Smooth muscle cell (in vitro differentiated cells): ENCODE measurements at regions not wholly inside any gene's neighbourhood (a gene's known extent, or its start where the extent isn't known, plus 50 kb on each side); places are given as distances from the start of the nearest gene placed in this dataset.

Source experiments
- DNase-seq: peaks from one replicate; lab custom pipeline; 2025; ENCODE audit not compliant: unreplicated experiment; lab: John Stamatoyannopoulos, UW
- H2AFZ ChIP-seq: fragments of 200-600 bp; sonication (generic); 2 replicates; pipeline ENCODE4 v1.6.0; 2016; ENCODE audit warnings: antibody characterized with exemption, low read depth, mild to moderate bottlenecking
- H3F3A ChIP-seq: fragments of 200-600 bp; sonication (generic); 2 replicates; pipeline ENCODE4 v1.6.0; 2017; ENCODE audit warnings: antibody characterized with exemption, low read depth
- H3K27ac ChIP-seq: fragments of 200-600 bp; sonication (generic); 2 replicates; pipeline ENCODE4 v1.5.1; 2016; ENCODE audit warnings: low read depth, mild to moderate bottlenecking
- H3K27me3 ChIP-seq: fragments of 200-600 bp; sonication (generic); 2 replicates; pipeline ENCODE4 v1.6.1; 2016; ENCODE audit warnings: low read depth, mild to moderate bottlenecking
- H3K36me3 ChIP-seq: fragments of 200-600 bp; sonication (generic); 2 replicates; pipeline ENCODE4 v1.5.1; 2016; ENCODE audit warnings: low read depth
- H3K4me1 ChIP-seq: fragments of 200-600 bp; sonication (generic); 2 replicates; pipeline ENCODE4 v1.5.1; 2016; ENCODE audit warnings: low read depth
- H3K4me2 ChIP-seq: fragments of 200-600 bp; sonication (generic); 2 replicates; pipeline ENCODE4 v1.6.0; 2016; ENCODE audit warnings: mild to moderate bottlenecking
- H3K4me3 ChIP-seq: fragments of 200-600 bp; sonication (generic); 2 replicates; pipeline ENCODE4 v1.5.1; 2016; ENCODE audit warnings: mild to moderate bottlenecking
- H3K79me2 ChIP-seq: fragments of 200-600 bp; sonication (generic); 2 replicates; pipeline ENCODE4 v1.6.0; 2016; ENCODE audit warnings: low read depth, mild to moderate bottlenecking
- H3K9ac ChIP-seq: fragments of 200-600 bp; sonication (generic); 2 replicates; pipeline ENCODE4 v1.6.0; 2016; ENCODE audit warnings: low read depth
- H3K9me3 ChIP-seq: fragments of 200-600 bp; sonication (generic); replicated peaks from 2 replicates; pipeline ENCODE4 v1.5.1; 2016; ENCODE audit warnings: low read depth
- H4K20me1 ChIP-seq: fragments of 200-600 bp; sonication (generic); 2 replicates; pipeline ENCODE4 v1.6.0; 2016; ENCODE audit warnings: low read depth
- WGBS: methylation state at CpG from one replicate; pipeline ENCODE4 v1.1.7; 2016; ENCODE audit warnings: low lambda C conversion rate; 5-methylcytosine and 5-hydroxymethylcytosine counted together
- TF ChIP-seq, protein P1 (sequence below): fragments of 200-600 bp; sonication (generic); IDR thresholded peaks from 2 replicates; pipeline ENCODE4 v1.5.1; 2017; ENCODE audit warnings: borderline replicate concordance, mild to moderate bottlenecking, antibody characterized with exemption; ENCODE audit not compliant: insufficient read depth, poor library complexity, severe bottlenecking

DNA sequence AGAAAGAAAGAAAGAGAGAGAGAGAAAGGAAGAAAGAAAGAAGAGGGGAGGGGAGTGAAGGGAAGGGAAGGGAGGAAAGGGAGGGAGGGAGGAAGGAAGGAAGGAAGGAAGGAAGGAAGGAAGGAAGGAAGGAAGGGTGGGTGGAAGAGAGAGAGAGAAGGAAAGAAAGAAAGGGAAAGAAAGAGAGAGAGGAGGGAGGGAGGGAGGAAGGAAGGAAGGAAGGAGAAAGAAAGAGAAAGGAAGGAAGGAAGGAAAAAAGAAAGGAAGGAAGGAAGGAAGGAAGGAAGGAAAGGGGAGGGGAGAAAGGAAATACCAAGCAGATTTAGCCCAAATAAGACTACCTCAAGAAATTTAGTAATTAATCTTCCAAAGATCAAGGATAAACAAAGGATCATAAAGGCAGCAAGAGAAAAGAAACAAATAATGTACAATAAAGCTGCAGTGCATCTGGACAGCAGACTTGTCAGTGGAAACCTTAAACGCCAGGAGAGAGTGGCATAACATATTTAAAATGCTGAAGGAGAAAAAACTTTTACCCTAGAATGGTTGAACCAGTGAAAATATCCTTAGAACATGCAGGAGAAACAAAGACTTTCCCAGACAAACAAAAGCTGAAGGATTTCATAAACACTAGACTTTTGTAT, 427.6 kb downstream of the TBL1XR1 start:
- Histone ChIP-seq H3K27me3 (no peaks in the 10 kb centered on the region), H3F3A (no peaks in the 10 kb centered on the region), H3K9ac (no peak overlapping the region), H3K4me1 (no peaks in the 10 kb centered on the region), H3K4me3 (no peak overlapping the region), H3K79me2 (no peaks in the 10 kb centered on the region), H3K4me2 (no peak overlapping the region), H4K20me1 (no peaks in the 10 kb centered on the region), H3K36me3 (no peaks in the 10 kb centered on the region), H3K27ac (no peak overlapping the region), H2AFZ (no peak overlapping the region), H3K9me3 (no peaks in the 10 kb centered on the region)
- TF ChIP-seq, protein P1, sequence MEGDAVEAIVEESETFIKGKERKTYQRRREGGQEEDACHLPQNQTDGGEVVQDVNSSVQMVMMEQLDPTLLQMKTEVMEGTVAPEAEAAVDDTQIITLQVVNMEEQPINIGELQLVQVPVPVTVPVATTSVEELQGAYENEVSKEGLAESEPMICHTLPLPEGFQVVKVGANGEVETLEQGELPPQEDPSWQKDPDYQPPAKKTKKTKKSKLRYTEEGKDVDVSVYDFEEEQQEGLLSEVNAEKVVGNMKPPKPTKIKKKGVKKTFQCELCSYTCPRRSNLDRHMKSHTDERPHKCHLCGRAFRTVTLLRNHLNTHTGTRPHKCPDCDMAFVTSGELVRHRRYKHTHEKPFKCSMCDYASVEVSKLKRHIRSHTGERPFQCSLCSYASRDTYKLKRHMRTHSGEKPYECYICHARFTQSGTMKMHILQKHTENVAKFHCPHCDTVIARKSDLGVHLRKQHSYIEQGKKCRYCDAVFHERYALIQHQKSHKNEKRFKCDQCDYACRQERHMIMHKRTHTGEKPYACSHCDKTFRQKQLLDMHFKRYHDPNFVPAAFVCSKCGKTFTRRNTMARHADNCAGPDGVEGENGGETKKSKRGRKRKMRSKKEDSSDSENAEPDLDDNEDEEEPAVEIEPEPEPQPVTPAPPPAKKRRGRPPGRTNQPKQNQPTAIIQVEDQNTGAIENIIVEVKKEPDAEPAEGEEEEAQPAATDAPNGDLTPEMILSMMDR: no peak
- no peak for DNase-seq
- WGBS: 91% methylated on average over 1 of the region's 1 CpG

DNA sequence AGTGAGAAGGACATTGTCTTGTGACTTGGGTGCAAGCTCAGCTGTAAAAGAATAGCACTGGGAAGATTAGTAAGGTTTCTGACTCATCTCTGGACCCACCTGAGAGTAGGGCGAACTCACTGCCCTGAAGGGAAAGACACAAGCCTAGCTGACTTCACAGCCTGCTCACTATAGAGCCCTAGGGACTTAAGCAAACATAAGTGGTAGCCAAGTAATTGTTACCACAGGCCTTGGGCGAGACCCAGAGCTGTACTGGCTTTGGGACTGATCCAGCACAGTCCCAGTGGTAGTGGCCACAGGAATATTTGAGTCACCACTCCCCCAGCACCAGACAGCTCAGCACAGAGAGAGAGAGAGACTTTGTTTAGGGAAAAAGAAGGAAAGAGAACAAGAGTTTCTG, 429.9 kb downstream of the TBL1XR1 start:
- Histone ChIP-seq H3K9ac (no peak overlapping the region), H4K20me1 (no peaks in the 10 kb centered on the region), H3K27me3 (no peaks in the 10 kb centered on the region), H3K4me1 (no peaks in the 10 kb centered on the region), H3K27ac (peak overlapping the region; percentile 12), H3K9me3 (no peaks in the 10 kb centered on the region), H2AFZ (no peak overlapping the region), H3K4me2 (no peak overlapping the region), H3K79me2 (no peaks in the 10 kb centered on the region), H3K36me3 (no peaks in the 10 kb centered on the region), H3F3A (no peaks in the 10 kb centered on the region), H3K4me3 (no peak overlapping the region)
- no peak for DNase-seq
- TF ChIP-seq, protein P1: no peak
- 49% methylated on average over 2 of the region's 2 CpGs for WGBS

DNA sequence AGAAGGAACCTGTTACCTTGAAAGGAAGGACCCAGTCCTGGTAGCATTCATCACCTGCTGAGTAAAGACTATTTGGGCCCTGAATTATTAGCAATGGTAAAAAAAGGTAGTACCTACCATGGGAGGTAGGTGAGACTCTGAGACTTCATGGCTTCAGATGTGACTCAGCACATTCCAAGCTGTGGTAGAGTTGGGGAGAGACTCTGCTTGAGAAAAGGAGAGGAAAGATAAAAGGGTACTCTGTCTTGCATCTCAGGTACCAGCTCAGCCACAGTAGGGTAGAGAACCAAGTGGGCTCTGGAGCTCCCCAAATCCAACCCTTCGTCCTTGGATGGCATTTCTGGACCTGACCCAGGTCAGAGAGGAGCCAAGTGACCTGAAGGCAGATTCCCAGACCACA, 430.4 kb downstream of the TBL1XR1 start:
- Histone ChIP-seq H4K20me1 (no peaks in the 10 kb centered on the region), H3K4me3 (no peak overlapping the region), H3K27ac (peak overlapping the region; percentile 12), H3K4me2 (no peak overlapping the region), H3K9ac (no peak overlapping the region), H3K79me2 (no peaks in the 10 kb centered on the region), H3K4me1 (no peaks in the 10 kb centered on the region), H3K27me3 (no peaks in the 10 kb centered on the region), H3K36me3 (no peaks in the 10 kb centered on the region), H2AFZ (no peak overlapping the region), H3K9me3 (no peaks in the 10 kb centered on the region), H3F3A (no peaks in the 10 kb centered on the region)
- TF ChIP-seq, protein P1: no peak
- WGBS: 65% methylated on average over 1 of the region's 1 CpG
- DNase-seq: no peak

DNA sequence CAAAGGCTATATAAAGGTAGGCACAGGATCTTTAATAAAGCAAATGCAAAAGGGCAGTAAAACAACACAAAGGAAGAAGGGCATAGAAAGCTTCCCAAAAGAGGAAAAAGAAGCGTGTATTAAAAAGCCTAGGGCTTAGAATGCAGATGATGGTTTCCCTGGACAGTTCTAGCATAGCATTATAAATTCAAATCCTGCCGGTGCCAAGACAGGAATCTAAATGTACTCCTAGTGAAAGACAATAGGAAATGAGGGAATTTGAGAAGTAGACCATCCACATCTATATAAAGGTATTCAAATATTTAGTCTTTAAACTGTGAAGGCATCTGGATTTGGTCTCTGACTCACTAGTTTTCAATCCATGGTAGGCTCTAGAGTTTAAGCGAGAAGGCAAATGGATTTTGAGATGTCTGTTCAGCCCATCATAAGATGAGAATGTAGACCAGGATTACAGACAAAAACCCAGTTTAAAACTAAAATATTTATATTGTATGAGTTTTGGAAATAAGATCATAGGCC, 431.8 kb downstream of the TBL1XR1 start:
- TF ChIP-seq, protein P1: no peak
- H3K79me2 ChIP-seq: no peaks in the 10 kb centered on the region
- H2AFZ ChIP-seq: no peak overlapping the region
- no peak overlapping the region for H3K4me3 ChIP-seq
- H3K4me2 ChIP-seq: no peak overlapping the region
- DNase-seq: no peak
- no peaks in the 10 kb centered on the region for H3K9me3 ChIP-seq
- H3K27ac ChIP-seq: no peak overlapping the region
- H3K36me3 ChIP-seq: no peaks in the 10 kb centered on the region
- H3K9ac ChIP-seq: no peak overlapping the region
- H3K27me3 ChIP-seq: no peaks in the 10 kb centered on the region
- 78% methylated on average over 3 of the region's 3 CpGs for WGBS
- no peaks in the 10 kb centered on the region for H3F3A ChIP-seq
- no peaks in the 10 kb centered on the region for H3K4me1 ChIP-seq
- no peaks in the 10 kb centered on the region for H4K20me1 ChIP-seq
